C4-2B (cell line): ENCODE measurements at regions not wholly inside any gene's neighbourhood (a gene's known extent, or its start where the extent isn't known, plus 50 kb on each side); places are given as distances from the start of the nearest gene placed in this dataset.

ENCODE experiments used
- CTCF ChIP-seq: fragments of 450-650 bp; conservative IDR thresholded peaks from 2 replicates; pipeline ENCODE4 v1.5.1; 2017; ENCODE audit warnings: mild to moderate bottlenecking
- ZFX ChIP-seq: fragments of 450-650 bp; IDR thresholded peaks from 2 replicates; pipeline ENCODE4 v1.6.1; 2017

GRCh38 chr14:73771848-73772638 lies 57.9 kb upstream of the PNMA1 start:
- TF ChIP-seq CTCF (no peak), ZFX (no peak)
